Motor neuron (in vitro differentiated cells): ENCODE measurements at regions not wholly inside any gene's neighbourhood (a gene's known extent, or its start where the extent isn't known, plus 50 kb on each side); places are given as distances from the start of the nearest gene placed in this dataset.

Experiments
- ATAC-seq, 8 experiments: fragments of 200-7000 bp; cut with Tn5 transposase; replicated peaks in 6 of 8; 2 replicates each; pipeline ENCODE4 v1.8.0; 2021; ENCODE audit warnings: mild to moderate bottlenecking in 8 of 8, moderate library complexity in 8 of 8
- H3K27ac ChIP-seq, 2 donors: fragments of 250-450 bp; sonication (Bioruptor Pico); 2 replicates each; pipeline ENCODE4 v1.9.0; 2021; ENCODE audit warnings: antibody characterized with exemption in 2 of 2, mild to moderate bottlenecking in 2 of 2, moderate library complexity in 1 of 2
- H3K4me1 ChIP-seq, 2 donors: fragments of 250-450 bp; sonication (Bioruptor Pico); replicated peaks in 1 of 2; 2 replicates each; pipeline ENCODE4 v1.6.1; 2021; ENCODE audit warnings: antibody characterized with exemption in 2 of 2, mild to moderate bottlenecking in 2 of 2, moderate library complexity in 1 of 2
- H3K4me3 ChIP-seq, 5 donors: fragments of 250-450 bp; sonication (Bioruptor Pico); 2 replicates each; pipeline ENCODE4 v1.9.0; 2021; ENCODE audit warnings: antibody characterized with exemption in 5 of 5, mild to moderate bottlenecking in 5 of 5, moderate library complexity in 4 of 5
- WGBS, 10 experiments: fragments of 450-650 bp; shearing (Covaris generic); methylation state at CpG; one replicate each; pipeline ENCODE4 v1.0.0; 2022; 5-methylcytosine and 5-hydroxymethylcytosine counted together
- in situ Hi-C, 9 experiments: fragments of 400-800 bp; cut with MboI; loops; one replicate each; pipeline ENCODE4 v1.15.0; 2021; ENCODE audit warnings: low sequenced_read_pairs in 9 of 9, low pct_unique_long_range_greater_than_20kb in 2 of 9; ENCODE audit not compliant: unreplicated experiment in 9 of 9

- H3K4me1 ChIP-seq, result peaks cover 14 to 18% of the 10 kb centered on the region in 2 donors
- H3K4me3 ChIP-seq, result no peak overlapping the region
- in situ Hi-C loops, result no loop called here
- ATAC-seq, result peak in 2 of 8 experiments; percentile 25 to 38
- H3K27ac ChIP-seq, result no peak overlapping the region
- WGBS, 10 experiments, result 45 to 100% (median 81%) methylated on average over 1 to 11 of the region's 12 CpGs
Observed at GRCh38 chr5:133742431-133742988, 130.2 kb upstream of the FSTL4 start.

DNA sequence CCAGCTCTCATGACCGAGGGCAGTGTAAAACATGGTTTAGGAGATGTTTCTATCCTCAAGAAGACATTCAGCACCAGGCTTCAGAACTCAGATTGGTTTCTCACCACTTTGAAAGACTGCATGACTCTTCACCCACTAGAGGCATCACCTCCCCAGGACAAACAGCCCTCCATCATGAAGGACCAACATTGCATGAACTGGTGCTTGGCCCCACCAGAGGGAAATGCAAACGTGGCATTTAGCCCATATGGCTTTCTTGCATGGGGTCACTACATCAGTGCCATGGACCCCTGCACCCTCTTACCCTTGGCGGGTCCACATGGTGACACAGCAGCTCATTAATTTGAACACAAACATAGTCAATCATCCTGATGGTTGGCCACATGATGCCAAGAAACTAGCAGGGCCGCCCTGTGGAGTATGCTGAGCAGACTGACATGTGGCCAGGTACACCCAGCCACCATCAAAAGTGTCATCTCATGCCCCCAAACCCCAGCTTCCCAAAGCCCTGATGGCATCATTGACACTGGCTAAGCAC, 129.5 kb upstream of the FSTL4 start:
- no peak overlapping the region for H3K27ac ChIP-seq
- no peak overlapping the region for H3K4me3 ChIP-seq
- in situ Hi-C loops, result no loop called here
- 0 to 89% (median 35%) methylated on average over 1 to 3 of the region's 4 CpGs; no CpG with 5 or more reads in 4 of the 10 experiments for WGBS, 10 experiments
- H3K4me1 ChIP-seq, result peaks cover 14 to 18% of the 10 kb centered on the region in 2 donors
- ATAC-seq, result no peak

DNA sequence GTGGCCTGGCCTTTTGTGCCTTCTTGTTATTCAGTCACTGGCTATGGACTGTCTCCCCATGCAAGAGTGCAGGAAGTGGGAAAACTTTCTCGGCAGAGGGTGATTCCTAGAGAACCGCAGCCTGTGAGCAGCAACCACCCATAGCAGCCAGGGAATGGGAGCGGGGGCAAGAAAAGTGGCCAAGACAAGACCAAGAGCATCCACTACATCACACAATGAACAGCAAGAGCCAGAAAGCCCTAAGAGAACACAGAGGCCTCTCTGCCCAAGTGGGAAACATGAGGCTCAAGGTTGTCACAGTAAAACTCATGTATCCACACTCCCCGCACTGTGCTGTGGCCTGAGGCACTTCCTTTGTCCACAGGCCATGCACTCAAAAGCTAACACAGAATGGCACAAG, 129.1 kb upstream of the FSTL4 start:
- peaks cover 13 to 18% of the 10 kb centered on the region in 2 donors for H3K4me1 ChIP-seq
- WGBS, 10 experiments, result 78 to 100% (median 92%) methylated on average over 1 to 4 of the region's 4 CpGs; no CpG with 5 or more reads in 3 of the 10 experiments

GRCh38 chr5:133739181-133739780, 126.9 kb upstream of the FSTL4 start:
- WGBS, 10 experiments, result 20 to 100% (median 85%) methylated on average over 1 to 8 of the region's 10 CpGs
- Histone ChIP-seq H3K4me1 (no peaks in the 10 kb centered on the region), H3K4me3 (no peak overlapping the region), H3K27ac (no peak overlapping the region)
- ATAC-seq, result no peak
- in situ Hi-C loops, result no loop called here

More for the DNA sequence above, 129.1 kb upstream of the FSTL4 start:
- no peak for ATAC-seq
- in situ Hi-C loops, result no loop called here
- Histone ChIP-seq H3K27ac (no peak overlapping the region), H3K4me3 (no peak overlapping the region)

DNA sequence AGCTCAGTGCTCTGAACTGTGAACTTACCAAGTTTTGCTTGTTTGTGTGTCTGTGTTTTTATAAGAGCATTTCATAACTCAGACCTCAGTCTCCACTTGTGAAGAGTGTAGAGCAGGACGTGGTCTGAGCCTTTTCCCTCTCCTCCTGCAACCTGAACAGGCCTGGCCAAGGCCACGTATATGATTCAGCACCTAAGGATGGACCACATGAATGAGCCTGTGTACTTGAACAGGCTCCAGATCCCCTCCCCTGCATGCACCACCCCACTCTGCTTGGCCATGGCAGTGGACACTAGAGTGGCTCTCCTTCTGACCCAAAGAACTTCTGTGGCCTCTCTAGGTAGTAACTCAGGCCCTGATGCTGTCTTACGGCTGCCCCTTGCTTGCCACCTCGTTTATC, 125.9 kb upstream of the FSTL4 start:
- WGBS, 10 experiments, result 0 to 80% (median 20%) methylated on average over 1 to 3 of the region's 4 CpGs; no CpG with 5 or more reads in 4 of the 10 experiments
- in situ Hi-C loops, result no loop called here
- Histone ChIP-seq H3K4me1 (no peaks in the 10 kb centered on the region), H3K27ac (no peak overlapping the region), H3K4me3 (no peak overlapping the region)
- ATAC-seq, result no peak

- Histone ChIP-seq H3K4me1 (no peaks in the 10 kb centered on the region), H3K4me3 (no peak overlapping the region), H3K27ac (no peak overlapping the region)
- in situ Hi-C loops, result no loop called here
- no peak for ATAC-seq
- WGBS, 10 experiments, result 50 to 100% (median 72%) methylated on average over 1 to 4 of the region's 5 CpGs; no CpG with 5 or more reads in 4 of the 10 experiments
Observed at GRCh38 chr5:133736512-133736911, 124.2 kb upstream of the FSTL4 start.

- H3K4me1 ChIP-seq, result no peaks in the 10 kb centered on the region
- H3K27ac ChIP-seq, result no peak overlapping the region
- WGBS, 10 experiments, result 0 to 81% (median 64%) methylated on average over 1 to 7 of the region's 9 CpGs; no CpG with 5 or more reads in 3 of the 10 experiments
- in situ Hi-C loops, result no loop called here
- no peak overlapping the region for H3K4me3 ChIP-seq
- no peak for ATAC-seq
Observed at GRCh38 chr5:133735346-133735745, 123.0 kb upstream of the FSTL4 start.

DNA sequence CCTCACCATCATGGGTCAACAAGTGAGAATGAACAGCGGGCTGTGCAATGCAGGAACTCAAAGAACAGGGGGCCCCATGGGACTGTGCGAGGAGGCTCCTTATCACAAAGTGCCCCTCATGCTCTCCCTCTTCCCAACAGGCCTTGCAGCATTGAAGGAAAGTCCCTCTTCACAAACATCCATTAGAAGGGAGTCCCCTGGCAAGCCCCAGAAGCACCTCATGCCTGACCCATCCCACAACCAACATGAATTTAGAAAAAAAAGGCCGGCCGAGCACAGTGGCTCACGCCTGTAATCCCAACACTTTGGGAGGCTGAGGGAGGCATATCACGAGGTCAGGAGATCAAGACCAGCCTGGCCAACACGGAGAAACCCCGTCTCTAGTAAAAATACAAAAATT, 122.6 kb upstream of the FSTL4 start:
- H3K4me3 ChIP-seq, result no peak overlapping the region
- WGBS, 10 experiments, result 33 to 93% (median 89%) methylated on average over 1 to 6 of the region's 8 CpGs; no CpG with 5 or more reads in 3 of the 10 experiments
- H3K4me1 ChIP-seq, result no peaks in the 10 kb centered on the region
- ATAC-seq, result no peak
- in situ Hi-C loops, result no loop called here
- H3K27ac ChIP-seq, result no peak overlapping the region

- no peak overlapping the region for H3K4me3 ChIP-seq
- H3K27ac ChIP-seq, result no peak overlapping the region
- 86 to 96% (median 89%) methylated on average over 1 to 5 of the region's 10 CpGs; no CpG with 5 or more reads in 6 of the 10 experiments for WGBS, 10 experiments
- no peak for ATAC-seq
- in situ Hi-C loops, result no loop called here
- H3K4me1 ChIP-seq, result no peaks in the 10 kb centered on the region
Observed at GRCh38 chr5:133732536-133732935, 120.2 kb upstream of the FSTL4 start.

- ATAC-seq, result no peak
- no peaks in the 10 kb centered on the region for H3K4me1 ChIP-seq
- in situ Hi-C loops, result no loop called here
- H3K4me3 ChIP-seq, result no peak overlapping the region
- 14 to 80% methylated on average over 1 to 2 of the region's 3 CpGs; no CpG with 5 or more reads in 8 of the 10 experiments for WGBS, 10 experiments
- H3K27ac ChIP-seq, result no peak overlapping the region
Observed at GRCh38 chr5:133731951-133732350, 119.6 kb upstream of the FSTL4 start.

GRCh38 chr5:133730866-133731265, 118.5 kb upstream of the FSTL4 start:
- H3K4me3 ChIP-seq, result no peak overlapping the region
- H3K27ac ChIP-seq, result no peak overlapping the region
- H3K4me1 ChIP-seq, result no peaks in the 10 kb centered on the region
- in situ Hi-C loops, result no loop called here
- 18 to 96% (median 65%) methylated on average over 2 to 7 of the region's 7 CpGs; no CpG with 5 or more reads in 2 of the 10 experiments for WGBS, 10 experiments
- ATAC-seq, result no peak

GRCh38 chr5:133730346-133730745, 118.0 kb upstream of the FSTL4 start:
- ATAC-seq, result no peak
- WGBS, 10 experiments, result 12 to 92% (median 65%) methylated on average over 1 to 6 of the region's 6 CpGs; no CpG with 5 or more reads in 1 of the 10 experiments
- in situ Hi-C loops, result no loop called here
- no peak overlapping the region for H3K27ac ChIP-seq
- H3K4me1 ChIP-seq, result no peaks in the 10 kb centered on the region
- H3K4me3 ChIP-seq, result no peak overlapping the region

GRCh38 chr5:133729800-133730199, 117.5 kb upstream of the FSTL4 start:
- no peak for ATAC-seq
- WGBS, 10 experiments, result 0 to 100% (median 80%) methylated on average over 1 to 2 of the region's 3 CpGs; no CpG with 5 or more reads in 1 of the 10 experiments
- in situ Hi-C loops, result no loop called here
- no peak overlapping the region for H3K4me3 ChIP-seq
- no peaks in the 10 kb centered on the region for H3K4me1 ChIP-seq
- no peak overlapping the region for H3K27ac ChIP-seq

GRCh38 chr5:133728475-133728874, 116.1 kb upstream of the FSTL4 start:
- H3K4me3 ChIP-seq, result no peak overlapping the region
- no peak for ATAC-seq
- WGBS, 10 experiments, result 25 to 88% (median 66%) methylated on average over 1 of the region's 1 CpG
- H3K4me1 ChIP-seq, result no peaks in the 10 kb centered on the region
- H3K27ac ChIP-seq, result no peak overlapping the region
- in situ Hi-C loops, result no loop called here
